Esophagus squamous epithelium (tissue), 4 donors: ENCODE measurements at regions not wholly inside any gene's neighbourhood (a gene's known extent, or its start where the extent isn't known, plus 50 kb on each side); places are given as distances from the start of the nearest gene placed in this dataset.

ENCODE experiments used
- CTCF ChIP-seq, 6 experiments: fragments of 450-650 bp in 4 of 6; fragments of 200-600 bp in 2 of 6; sonication (generic) in 2 of 6; IDR thresholded peaks; one replicate each; pipeline ENCODE4 v1.5.1; 2016 to 2019; ENCODE audit warnings: antibody characterized with exemption in 6 of 6, mild to moderate bottlenecking in 4 of 6, moderate library complexity in 4 of 6
- POLR2A ChIP-seq, 4 donors: fragments of 450-650 bp; IDR thresholded peaks; one replicate each; pipeline ENCODE4 v1.6.1; 2017; ENCODE audit warnings: antibody characterized with exemption in 4 of 4, mild to moderate bottlenecking in 4 of 4, moderate library complexity in 3 of 4

- TF ChIP-seq CTCF (IDR thresholded peaks at IDR 0.05) (no peak), POLR2A (IDR thresholded peaks at IDR 0.05) (no peak)
Observed at GRCh38 chr4:15148199-15148598, 145.9 kb downstream of the CPEB2 start.
